IMR-90 (cell line): ENCODE measurements at regions not wholly inside any gene's neighbourhood (a gene's known extent, or its start where the extent isn't known, plus 50 kb on each side); places are given as distances from the start of the nearest gene placed in this dataset.

Experiments
- ATAC-seq: fragments of 200-7000 bp; cut with Tn5 transposase; 2 replicates; pipeline ENCODE4 v1.9.1; 2020; ENCODE audit warnings: low read depth, mild to moderate bottlenecking, moderate library complexity
- BruUV-seq: library from RNA; stranded (reverse); fragments of 400-500 nt; replicated peaks from 2 replicates; lab custom pipeline; 2021; lab: Mats Ljungman, UMichigan
- CTCF ChIA-PET: fragments of 300-600 bp; formaldehyde crosslinking; extraction: SDS; loops from one replicate; lab custom pipeline; 2021; ENCODE audit warnings: antibody characterized with exemption; lab: Yijun Ruan, JAX
- POLR2A ChIA-PET: fragments of 300-600 bp; sonication (Branson Sonifier 250); formaldehyde crosslinking; loops from one replicate; lab custom pipeline; 2022; ENCODE audit warnings: antibody characterized with exemption; ENCODE audit not compliant: unreplicated experiment; lab: Charles Lee
- DNase-seq: peaks from one replicate; pipeline ENCODE4 v3.0.0; 2013
- H2AFZ ChIP-seq: replicated peaks from 2 replicates; pipeline ENCODE3; 2013; ENCODE audit warnings: low read length, mild to moderate bottlenecking; ENCODE audit not compliant: poor library complexity
- H2AK5ac ChIP-seq: 2 replicates; pipeline ENCODE4 v1.6.1; 2013; ENCODE audit warnings: low read depth, low read length, inconsistent platforms
- H2AK9ac ChIP-seq: replicated peaks from 2 replicates; pipeline ENCODE3; 2013; ENCODE audit warnings: mild to moderate bottlenecking, low read depth, low read length, moderate library complexity; ENCODE audit not compliant: poor library complexity
- H2BK120ac ChIP-seq: 2 replicates; pipeline ENCODE4 v1.6.1; 2013; ENCODE audit warnings: low read depth, low read length, inconsistent platforms
- H2BK15ac ChIP-seq: 3 replicates; pipeline ENCODE4 v1.6.1; 2013; ENCODE audit warnings: low read depth, low read length, inconsistent platforms
- H2BK20ac ChIP-seq: 2 replicates; pipeline ENCODE4 v1.6.1; 2013; ENCODE audit warnings: low read depth, mild to moderate bottlenecking, inconsistent platforms, low read length, moderate library complexity
- H2BK5ac ChIP-seq: 2 replicates; pipeline ENCODE4 v1.6.1; 2013; ENCODE audit warnings: mild to moderate bottlenecking, low read depth, low read length, inconsistent platforms; ENCODE audit not compliant: poor library complexity, severe bottlenecking
- H3K14ac ChIP-seq: replicated peaks from 2 replicates; pipeline ENCODE4 v1.6.1; 2013; ENCODE audit warnings: low read depth, low read length, inconsistent platforms
- H3K18ac ChIP-seq: 2 replicates; pipeline ENCODE4 v1.6.1; 2013; ENCODE audit warnings: low read depth, low read length, control low read depth
- H3K23ac ChIP-seq: 2 replicates; pipeline ENCODE4 v1.6.1; 2013; ENCODE audit warnings: low read depth, low read length, inconsistent platforms
- H3K27ac ChIP-seq: 2 replicates; pipeline ENCODE4 v1.5.1; 2013; ENCODE audit warnings: mild to moderate bottlenecking, control low read depth, low read length; ENCODE audit not compliant: insufficient read depth
- H3K27me3 ChIP-seq: 2 replicates; pipeline ENCODE4 v1.6.1; 2013; ENCODE audit warnings: low read length; ENCODE audit not compliant: control insufficient read depth, insufficient read depth
- H3K36me3 ChIP-seq: 2 replicates; pipeline ENCODE4 v1.6.1; 2013; ENCODE audit warnings: low read length, mixed read lengths; ENCODE audit not compliant: control insufficient read depth, insufficient read depth
- H3K4ac ChIP-seq: 2 replicates; pipeline ENCODE4 v1.6.1; 2013; ENCODE audit warnings: low read depth, low read length, inconsistent platforms
- H3K4me1 ChIP-seq: 2 replicates; pipeline ENCODE4 v1.6.1; 2013; ENCODE audit warnings: low read length, mixed read lengths; ENCODE audit not compliant: control insufficient read depth, insufficient read depth
- H3K4me2 ChIP-seq: 2 replicates; pipeline ENCODE4 v1.6.1; 2013; ENCODE audit warnings: low read depth, mild to moderate bottlenecking, control low read depth, low read length, moderate library complexity
- H3K4me3 ChIP-seq: 2 replicates; pipeline ENCODE4 v1.5.1; 2013; ENCODE audit warnings: low read depth, mild to moderate bottlenecking, control low read depth, low read length, moderate library complexity; ENCODE audit not compliant: insufficient read depth
- H3K56ac ChIP-seq: 2 replicates; pipeline ENCODE4 v1.6.1; 2013; ENCODE audit warnings: low read length, inconsistent platforms; ENCODE audit not compliant: insufficient read depth; ENCODE audit errors: extremely low read depth
- H3K79me1 ChIP-seq, 2 experiments: 2 replicates each; pipeline ENCODE4 v1.6.1; 2013; ENCODE audit warnings: low read length in 2 of 2, inconsistent platforms in 1 of 2, low read depth in 1 of 2
- H3K9ac ChIP-seq: 2 replicates; pipeline ENCODE4 v1.6.1; 2013; ENCODE audit warnings: low read depth, low read length, control low read depth
- H3K9me1 ChIP-seq: 2 replicates; pipeline ENCODE4 v1.6.1; 2013; ENCODE audit warnings: low read length, inconsistent platforms; ENCODE audit not compliant: insufficient read depth
- H3K9me3 ChIP-seq: 2 replicates; pipeline ENCODE4 v1.6.1; 2013; ENCODE audit warnings: low read length; ENCODE audit not compliant: control insufficient read depth, insufficient read depth
- H4K20me1 ChIP-seq: 2 replicates; pipeline ENCODE4 v1.6.1; 2013; ENCODE audit warnings: low read length, inconsistent platforms; ENCODE audit not compliant: insufficient read depth
- H4K5ac ChIP-seq: 2 replicates; pipeline ENCODE4 v1.6.1; 2013; ENCODE audit warnings: mild to moderate bottlenecking, low read depth, low read length, control low read depth
- H4K8ac ChIP-seq, 2 experiments: 2 replicates each; pipeline ENCODE4 v1.6.1; 2013; ENCODE audit warnings: low read depth in 2 of 2, low read length in 2 of 2, control low read depth in 1 of 2, inconsistent platforms in 1 of 2
- H4K91ac ChIP-seq: 2 replicates; pipeline ENCODE4 v1.6.1; 2013; ENCODE audit warnings: low read depth, low read length, inconsistent platforms; ENCODE audit not compliant: insufficient read depth
- CHD1 ChIP-seq: IDR thresholded peaks from 2 replicates; pipeline ENCODE4 v1.6.1; 2012; ENCODE audit warnings: low read depth, low read length, improper control_type of control experiment
- MAFK ChIP-seq: IDR thresholded peaks from 2 replicates; pipeline ENCODE4 v1.6.1; 2012; ENCODE audit warnings: low read depth, low read length, improper control_type of control experiment
- MXI1 ChIP-seq: IDR thresholded peaks from 2 replicates; pipeline ENCODE4 v1.6.1; 2012; ENCODE audit warnings: low read depth, mild to moderate bottlenecking, low read length, moderate library complexity, borderline replicate concordance
- WGBS, 2 experiments: methylation state at CpG; one replicate each; pipeline versions ENCODE4 v1.1.5 to v1.1.7; 2013; ENCODE audit warnings: missing lambda C conversion rate in 2 of 2; ENCODE audit not compliant: insufficient read length in 1 of 2; ENCODE audit errors: extremely low coverage in 2 of 2; 5-methylcytosine and 5-hydroxymethylcytosine counted together
- dilution Hi-C: fragments of 300-500 bp; cut with HindIII; formaldehyde crosslinking; loops from one replicate; pipeline ENCODE4 v1.14.3; 2018; ENCODE audit warnings: low sequenced_read_pairs; ENCODE audit not compliant: unreplicated experiment
- in situ Hi-C: fragments of 300-500 bp; cut with MboI; formaldehyde crosslinking; loops from 3 replicates; pipeline ENCODE4 v1.14.3; 2019; ENCODE audit warnings: low sequenced_read_pairs, inconsistent platforms, mixed read lengths
- intact Hi-C: fragments of 100-400 bp; cut with micrococcal nuclease; formaldehyde crosslinking; loops from 2 replicates; pipeline ENCODE4 v1.10.0; 2022

DNA sequence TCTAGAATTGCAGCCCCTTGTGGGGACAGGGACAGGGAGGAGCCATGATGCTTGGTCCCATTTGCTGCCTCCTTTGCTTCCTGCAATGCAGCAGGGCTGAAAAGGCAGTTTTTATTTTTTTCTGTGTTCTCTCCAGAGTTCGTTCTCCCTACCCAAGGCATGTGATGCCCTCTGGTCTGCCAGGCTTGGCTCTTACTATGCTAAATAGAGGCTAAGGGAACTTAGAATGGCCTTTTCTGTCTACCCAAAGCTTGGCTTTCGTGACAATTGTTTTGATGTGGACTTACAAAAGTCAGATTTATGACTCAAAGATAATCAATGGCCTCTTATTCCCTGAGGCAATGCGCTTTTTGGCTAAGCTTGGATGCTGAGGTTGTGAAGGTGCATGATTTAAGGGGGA lies 293.3 kb upstream of the TBL1XR1 start:
- Histone ChIP-seq H3K4ac (no peak overlapping the region), H3K18ac (no peak overlapping the region), H3K9me1 (no peaks in the 10 kb centered on the region), H3K9me3 (peaks cover 1% of the 10 kb centered on the region; the same call in 1 of the 2 replicates), H3K9ac (no peak overlapping the region), H2BK120ac (no peak overlapping the region), H3K27ac (no peak overlapping the region), H2BK5ac (no peak overlapping the region), H3K36me3 (no peaks in the 10 kb centered on the region), H2AK5ac (no peak overlapping the region), H4K20me1 (no peaks in the 10 kb centered on the region), H4K8ac (no peak overlapping the region), H3K79me1 (no peaks in the 10 kb centered on the region), H2BK20ac (no peak overlapping the region), H4K5ac (no peak overlapping the region), H2BK15ac (no peak overlapping the region), H3K14ac (no peak overlapping the region), H3K4me2 (no peak overlapping the region), H3K23ac (no peak overlapping the region), H2AFZ (no peak overlapping the region), H3K27me3 (no peaks in the 10 kb centered on the region; the same call in 1 of the 2 replicates), H3K4me1 (no peaks in the 10 kb centered on the region; the same call in 1 of the 2 replicates), H3K56ac (no peak overlapping the region), H2AK9ac (no peak overlapping the region), H3K4me3 (no peak overlapping the region), H4K91ac (no peak overlapping the region)
- dilution Hi-C loops = no loop called here
- no peak for TF ChIP-seq MXI1
- no peak for TF ChIP-seq CHD1
- no peak for TF ChIP-seq MAFK
- intact Hi-C loops = no loop called here
- DNase-seq (no peak), ATAC-seq (no peak)
- WGBS, 2 experiments = no CpG with 5 or more reads among the region's 3 CpGs
- ChIA-PET CTCF (no interaction called here), POLR2A (interaction anchor here (0.6 kb wide), 2 partner anchors 10 to 529 kb away, joined by 3 to 9 read pairs; no protein-coding TSS in a partner anchor)
- no TSS peak for BruUV-seq
- in situ Hi-C loops = no loop called here
